GM18502 (cell line): ENCODE measurements at regions not wholly inside any gene's neighbourhood (a gene's known extent, or its start where the extent isn't known, plus 50 kb on each side); places are given as distances from the start of the nearest gene placed in this dataset.
"Not testable (repeated sequence)": the region's sequence is repeated elsewhere in the genome, so short reads cannot be mapped to it uniquely, and the experiment has no call there.

Experiments
- ATAC-seq: cut with Tn5 transposase; IDR thresholded peaks from one replicate; pipeline ENCODE4 v1.9.1; 2021; ENCODE audit warnings: mild to moderate bottlenecking; ENCODE audit not compliant: unreplicated experiment, poor library complexity

DNA sequence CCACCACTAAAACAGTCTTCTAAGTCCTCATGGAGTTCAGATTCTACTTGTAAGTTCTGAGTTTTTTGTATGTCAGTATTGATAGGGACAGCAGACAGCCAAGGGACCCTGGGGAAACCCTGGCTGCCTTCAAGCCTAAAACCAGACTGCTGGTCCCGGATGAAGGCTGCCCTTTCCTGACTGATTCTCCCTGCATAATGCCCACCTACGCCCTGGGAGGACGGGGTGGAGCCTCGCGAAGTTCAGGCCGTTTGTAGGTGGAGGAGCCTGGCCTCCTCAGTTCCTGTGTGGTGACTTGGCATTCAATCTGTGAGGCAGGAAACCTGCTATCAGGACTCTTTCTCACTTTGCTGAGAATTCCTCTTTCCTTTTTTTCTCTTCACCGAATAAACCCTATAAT is 120.3 kb upstream of the LGSN start:
- ATAC-seq = no peak

DNA sequence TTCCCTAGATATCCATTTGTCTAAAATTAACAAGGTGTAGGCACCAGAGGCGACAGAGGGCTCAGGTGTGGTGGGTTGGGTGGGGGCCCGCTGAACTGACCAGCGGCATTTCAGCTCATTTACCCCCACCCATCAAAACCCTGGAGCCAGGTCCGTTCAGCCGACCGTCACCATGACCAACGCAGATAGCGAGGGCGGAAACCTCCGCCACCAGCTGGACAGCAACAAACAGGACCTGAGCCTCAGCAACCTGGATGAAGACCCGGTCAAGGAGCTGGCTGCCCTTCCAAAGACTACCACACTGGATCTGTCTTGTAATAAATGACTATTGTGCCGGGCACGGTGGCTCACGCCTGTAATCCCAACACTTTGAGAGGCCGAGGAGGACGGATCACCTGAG is 120.8 kb upstream of the LGSN start:
- ATAC-seq = no peak

DNA sequence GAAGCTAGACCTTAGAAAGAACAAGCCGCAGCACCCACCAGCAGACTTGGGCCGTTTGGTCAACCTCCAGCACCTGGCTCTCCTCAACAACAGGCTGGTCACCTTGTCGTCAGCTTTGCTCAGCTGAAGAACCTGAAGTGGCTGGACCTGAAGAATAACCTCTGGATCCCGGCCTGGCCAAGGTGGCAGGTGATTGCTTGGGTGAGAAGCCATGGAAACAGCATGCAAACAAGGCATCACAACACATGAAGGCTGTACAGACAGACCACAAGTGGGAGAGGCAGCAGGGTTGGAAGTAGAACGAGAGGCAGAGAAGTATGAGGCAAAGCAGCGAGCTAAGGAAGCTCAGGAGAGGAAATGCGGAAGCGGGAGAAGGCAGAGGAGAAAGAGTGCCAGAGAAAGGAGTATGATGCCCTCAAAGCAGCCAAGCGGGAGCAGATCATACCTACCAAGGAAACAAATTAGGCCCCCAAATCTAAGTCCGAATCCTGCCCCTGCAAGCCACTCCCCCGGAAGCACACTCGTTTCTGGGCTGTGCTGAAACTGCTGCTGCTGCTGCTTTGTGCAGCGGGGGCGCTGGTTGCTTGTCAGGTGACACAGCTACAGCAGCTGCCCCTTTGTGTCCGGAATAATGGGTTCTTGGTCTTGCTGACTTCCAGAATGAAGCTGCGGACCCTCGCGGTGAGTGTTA is 121.6 kb upstream of the LGSN start:
- ATAC-seq = no peak

DNA sequence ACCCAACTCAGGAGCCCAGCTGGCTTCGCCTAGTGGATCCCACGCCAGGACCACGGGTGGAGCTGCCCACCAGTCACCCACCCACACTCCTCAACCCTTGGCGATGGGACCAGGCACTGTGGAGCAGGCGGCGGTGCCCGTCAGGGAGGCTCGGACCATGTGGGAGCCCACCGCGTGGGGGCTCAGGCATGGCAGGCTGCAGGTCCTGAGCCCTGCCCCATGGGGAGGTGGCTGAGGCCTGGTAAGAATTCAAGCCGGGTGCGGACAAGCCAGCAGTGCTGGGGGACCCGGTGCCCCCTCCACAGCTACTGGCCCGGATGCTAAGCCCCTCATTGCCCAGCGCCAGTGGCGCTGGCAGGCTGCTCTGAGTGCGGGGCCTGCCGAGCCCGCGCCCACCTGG is 123.1 kb upstream of the LGSN start:
- ATAC-seq = no peak

DNA sequence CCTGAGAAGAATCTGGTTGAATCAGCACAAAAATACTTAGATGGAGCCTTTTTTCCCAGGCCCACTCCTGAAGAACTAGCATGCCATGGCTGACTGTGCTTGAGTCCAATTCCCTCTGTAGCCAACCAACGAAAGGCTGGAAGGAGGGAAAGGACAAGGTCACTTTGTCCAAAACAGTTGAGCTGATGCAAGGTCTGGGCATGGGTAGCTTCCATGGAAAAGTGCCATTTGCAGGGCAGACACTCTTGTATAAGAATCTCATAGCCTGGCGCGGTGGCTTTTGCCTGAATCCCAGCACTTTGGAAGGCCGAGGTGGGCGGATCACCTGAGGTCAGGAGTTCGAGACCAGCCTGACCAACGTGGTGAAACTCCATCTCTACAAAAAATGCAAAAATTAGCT is 125.0 kb upstream of the LGSN start:
- no peak for ATAC-seq

DNA sequence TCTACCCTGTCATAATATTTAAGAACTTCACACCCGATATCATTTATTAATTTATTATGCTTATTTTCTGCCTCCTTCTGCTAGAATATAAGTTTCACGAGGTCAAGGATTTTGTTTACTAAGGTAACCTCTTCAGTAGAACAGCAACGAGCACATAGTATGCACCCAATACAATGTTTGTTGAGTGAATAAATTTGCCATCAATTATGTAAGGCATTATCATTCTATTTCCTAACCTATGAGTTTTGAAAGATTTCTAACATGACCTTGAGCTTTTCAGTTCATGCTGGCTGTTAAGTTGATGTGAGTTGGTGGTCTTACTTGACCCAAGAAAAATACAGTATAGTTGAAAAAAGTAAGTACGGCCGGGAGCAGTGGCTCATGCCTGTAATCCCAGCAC is 125.9 kb upstream of the LOC128125822 start:
- no peak for ATAC-seq

DNA sequence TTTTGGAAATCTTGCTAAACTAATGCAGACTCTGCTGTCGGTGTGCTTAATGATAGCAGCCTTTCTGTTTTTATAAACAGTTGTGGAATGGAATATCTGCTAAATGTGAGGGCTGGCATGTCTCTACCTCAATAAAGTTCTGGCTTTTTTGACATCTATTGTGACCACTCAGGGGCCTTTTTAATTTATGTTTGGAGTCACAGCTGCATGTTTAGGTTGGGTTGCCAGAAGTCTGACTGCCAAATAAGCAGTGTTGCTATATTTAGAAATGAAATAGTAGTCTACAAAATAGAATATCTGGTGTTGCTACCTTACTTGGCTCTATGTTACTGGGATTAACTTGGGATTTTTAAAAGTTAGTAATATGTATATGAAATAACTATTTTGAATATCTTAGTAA is 125.1 kb upstream of the LOC128125822 start:
- no peak for ATAC-seq

DNA sequence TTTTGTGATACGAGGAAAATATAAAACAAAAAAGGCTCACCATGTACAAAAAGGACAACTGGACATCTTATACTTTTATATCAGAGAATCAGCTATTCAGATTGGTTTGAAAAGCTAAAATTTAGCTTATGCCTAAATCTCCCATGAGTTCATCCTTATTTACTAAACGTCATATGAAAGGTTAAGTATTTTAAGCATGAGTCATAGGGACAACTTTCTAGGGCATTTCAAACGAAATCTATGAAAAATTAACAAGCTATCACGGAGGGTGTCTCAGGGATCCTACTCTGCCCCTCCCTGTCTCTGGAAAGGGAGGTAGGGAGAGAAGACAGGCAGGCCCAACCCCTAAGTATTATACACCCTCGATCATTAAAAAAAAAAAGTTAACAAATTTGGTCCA is 124.1 kb upstream of the LOC128125822 start:
- no peak for ATAC-seq

DNA sequence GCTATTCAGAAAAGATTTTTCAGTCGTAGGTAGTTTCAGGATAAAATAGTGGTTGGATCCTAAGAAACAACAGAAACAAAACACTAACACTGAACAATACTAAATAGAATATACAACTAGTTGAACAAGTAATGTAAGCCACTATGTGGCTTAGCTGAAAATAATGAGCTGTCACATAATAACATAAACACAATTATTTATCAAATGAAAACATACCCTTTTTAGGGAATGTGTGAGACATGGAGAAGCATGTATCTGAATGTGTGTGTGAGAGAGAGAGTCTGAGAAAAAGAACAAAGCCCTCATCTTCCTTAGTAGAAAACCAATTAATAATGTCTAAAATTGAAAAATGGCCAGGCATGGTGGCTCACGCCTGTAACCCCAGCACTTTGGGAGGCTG is 122.6 kb upstream of the LOC128125822 start:
- no peak for ATAC-seq

DNA sequence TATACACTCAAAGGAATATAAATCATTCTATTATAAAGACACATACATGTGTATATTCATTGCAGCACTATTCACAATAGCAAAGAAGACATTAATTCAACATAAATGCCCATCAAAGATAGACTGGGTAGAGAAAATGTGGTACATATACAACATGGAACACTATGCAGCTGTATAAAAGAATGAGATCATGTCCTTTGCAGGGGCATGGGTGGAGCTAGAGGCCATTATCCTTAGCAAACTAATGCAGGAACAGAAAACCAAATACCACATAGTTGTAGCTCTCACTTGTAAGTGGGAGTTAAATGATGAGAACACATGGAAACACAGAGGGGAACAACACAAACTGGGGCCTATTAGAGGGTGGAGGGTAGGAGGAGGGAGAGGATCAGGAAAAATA is 121.0 kb upstream of the LOC128125822 start:
- ATAC-seq = no peak

DNA sequence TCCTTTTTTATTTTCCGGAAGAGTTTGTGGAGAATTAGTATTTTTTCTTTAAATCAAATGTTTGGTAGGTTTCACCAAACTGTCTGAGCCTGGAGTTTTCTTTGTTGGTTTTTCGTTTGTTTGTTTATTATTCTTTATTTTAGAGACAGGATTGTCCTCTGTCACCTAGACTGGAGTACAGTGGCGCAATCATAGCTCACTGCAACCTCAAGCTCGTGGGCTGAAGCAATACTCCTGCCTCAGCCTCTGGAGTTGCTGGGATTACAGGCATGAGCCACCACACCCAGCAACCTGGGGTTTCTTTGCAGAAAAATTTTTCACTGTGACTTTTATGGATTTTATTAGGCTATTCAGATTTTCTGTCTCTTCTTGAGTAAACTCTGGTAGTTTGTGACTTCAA is 120.2 kb upstream of the LOC128125822 start:
- ATAC-seq = no peak

DNA sequence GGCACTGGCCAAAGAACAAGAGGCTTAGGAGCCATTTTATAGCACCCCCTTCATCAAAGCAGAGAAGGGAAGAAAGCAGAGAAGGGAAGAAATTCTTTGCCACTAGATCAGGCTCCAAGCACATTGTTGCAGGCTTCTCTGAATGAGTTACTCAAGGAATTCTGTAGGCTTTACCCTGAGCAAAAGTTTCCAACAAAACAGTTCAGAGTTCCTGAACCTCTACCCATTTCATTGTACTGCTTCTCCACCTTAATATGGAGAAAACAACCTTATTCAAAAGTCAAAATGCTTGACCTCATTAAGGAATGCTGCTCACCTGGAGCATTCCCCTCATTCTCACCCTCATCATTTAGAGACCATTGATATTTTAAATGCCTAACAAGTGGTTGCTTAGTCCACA is 115.5 kb upstream of the LOC128125822 start:
- no peak for ATAC-seq

DNA sequence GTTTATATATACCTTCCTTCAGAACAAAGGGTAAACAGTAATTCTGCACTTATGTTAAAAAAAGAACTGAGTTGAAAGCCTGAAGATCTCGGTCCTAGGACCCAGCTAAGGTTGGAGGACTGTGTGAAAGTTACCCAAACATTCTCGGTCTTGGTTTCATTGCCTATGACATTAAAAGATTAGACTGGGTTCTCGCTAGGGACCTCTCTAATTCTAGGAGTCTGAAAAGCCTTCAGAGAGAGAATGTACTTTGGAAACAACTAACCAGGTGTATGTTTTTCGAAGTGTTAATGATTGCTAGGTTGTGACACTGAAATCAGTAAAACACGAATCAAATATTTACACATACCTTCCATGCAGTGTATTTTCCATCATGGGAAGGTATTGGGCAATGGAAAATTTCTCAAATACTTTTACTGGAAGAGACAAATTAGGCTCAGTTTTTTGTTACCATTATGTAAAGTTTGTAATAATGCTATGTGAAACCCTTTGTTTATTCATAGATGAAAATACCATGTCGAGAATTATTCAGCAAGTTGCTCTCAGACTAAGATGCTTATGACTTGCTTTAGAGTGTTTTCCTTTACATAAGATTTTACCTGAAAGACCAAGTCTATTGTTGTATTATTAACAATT is 113.7 kb upstream of the LOC128125822 start:
- no peak for ATAC-seq

DNA sequence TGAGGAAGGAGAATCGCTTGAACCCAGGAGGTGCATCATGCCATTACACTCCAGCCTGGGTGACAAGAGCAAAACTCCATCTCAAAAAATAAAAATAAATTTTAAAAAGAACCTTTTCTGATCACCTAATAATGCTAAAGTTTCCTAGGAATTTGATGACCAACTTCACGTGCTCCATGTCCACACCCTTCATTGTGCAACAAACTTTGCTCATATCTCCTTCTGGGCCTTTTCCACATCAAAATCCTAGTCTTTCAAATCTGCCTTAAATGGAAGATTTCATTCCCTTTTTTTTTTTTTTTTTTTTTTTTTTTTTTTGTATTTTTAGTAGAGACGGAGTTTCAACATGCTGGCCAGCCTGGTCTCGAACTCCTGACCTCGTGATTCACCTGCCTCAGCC is 112.5 kb upstream of the LOC128125822 start:
- no peak for ATAC-seq

DNA sequence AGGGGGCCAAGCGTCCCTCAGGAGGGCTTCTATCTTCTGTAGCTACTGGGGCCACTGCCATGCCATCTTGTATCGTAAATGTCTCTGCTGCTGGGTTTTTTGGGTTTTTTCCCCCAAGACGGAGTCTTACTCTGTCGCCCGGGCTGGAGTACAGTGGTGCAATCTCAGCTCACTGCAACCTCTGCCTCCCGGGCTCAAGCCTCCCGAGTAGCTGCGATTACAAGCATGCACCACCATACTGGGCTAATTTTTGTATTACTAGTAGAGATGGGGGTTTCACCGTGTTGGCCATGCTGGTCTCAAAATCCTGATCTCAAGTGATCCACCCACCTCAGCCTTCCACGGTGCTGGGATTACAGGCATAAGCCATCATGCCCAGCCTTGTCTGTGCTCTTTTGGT is 111.3 kb upstream of the LOC128125822 start:
- ATAC-seq = no peak

DNA sequence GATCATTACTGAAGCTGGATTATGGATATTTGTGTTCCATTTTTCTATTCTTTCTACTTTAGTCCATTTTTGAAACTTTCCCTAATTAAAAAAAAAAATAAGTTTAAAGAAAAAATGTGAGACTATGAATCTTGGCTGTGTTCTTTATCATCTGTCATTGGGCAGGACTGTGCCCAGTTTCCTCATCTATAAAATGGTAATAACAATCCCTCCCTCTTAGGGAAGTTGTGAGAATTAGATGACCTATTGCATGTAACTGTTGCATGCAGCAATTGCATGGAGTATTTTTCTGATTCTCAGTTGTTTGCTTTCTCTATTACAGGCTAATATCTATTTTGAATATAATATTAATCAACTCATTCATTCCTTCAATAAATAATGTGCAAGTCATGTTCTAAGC is 108.2 kb upstream of the LOC128125822 start:
- no peak for ATAC-seq

DNA sequence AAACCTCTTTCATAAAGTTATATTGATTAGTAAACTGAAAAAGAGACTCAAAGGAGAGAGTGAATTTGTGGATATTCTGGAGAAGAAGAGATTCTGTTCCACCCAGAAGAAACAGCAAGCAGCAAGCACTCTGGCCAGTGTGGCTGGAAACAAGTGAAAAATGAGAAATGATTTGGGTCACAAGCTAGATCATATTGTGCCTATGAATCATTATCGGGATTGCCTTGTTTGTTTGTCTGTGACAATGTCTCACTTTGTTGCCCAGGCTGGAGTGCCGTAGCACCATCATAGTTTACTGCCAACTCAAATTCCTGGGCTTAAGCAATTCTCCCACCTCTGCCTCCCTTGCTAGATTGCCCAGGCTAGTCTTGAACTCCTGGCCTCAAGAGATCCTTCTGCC is 106.5 kb upstream of the LOC128125822 start:
- ATAC-seq = no peak

DNA sequence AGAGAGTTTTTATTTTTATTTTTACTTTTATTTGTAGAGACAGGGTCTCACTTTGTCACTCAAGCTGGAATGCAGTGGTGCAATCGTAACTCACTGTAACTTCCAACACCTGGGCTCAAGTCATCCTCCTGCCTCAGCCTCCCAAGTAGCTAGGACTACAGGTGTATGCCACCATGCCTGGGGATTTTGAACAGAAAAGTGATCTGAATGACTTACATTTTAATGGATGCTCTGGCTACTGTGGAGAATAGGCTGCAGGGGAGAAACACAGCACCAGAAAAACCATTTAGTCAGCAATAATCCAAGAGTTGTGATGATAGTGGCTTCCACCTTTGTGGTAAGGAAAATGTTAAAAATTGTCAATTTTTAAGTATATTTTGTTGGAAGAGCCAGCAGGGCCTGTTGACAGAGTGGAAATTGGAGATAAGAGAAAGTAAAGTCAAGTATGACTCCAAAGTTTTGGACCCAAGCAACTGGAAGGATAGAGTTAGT is 106.0 kb upstream of the LOC128125822 start:
- ATAC-seq = no peak

DNA sequence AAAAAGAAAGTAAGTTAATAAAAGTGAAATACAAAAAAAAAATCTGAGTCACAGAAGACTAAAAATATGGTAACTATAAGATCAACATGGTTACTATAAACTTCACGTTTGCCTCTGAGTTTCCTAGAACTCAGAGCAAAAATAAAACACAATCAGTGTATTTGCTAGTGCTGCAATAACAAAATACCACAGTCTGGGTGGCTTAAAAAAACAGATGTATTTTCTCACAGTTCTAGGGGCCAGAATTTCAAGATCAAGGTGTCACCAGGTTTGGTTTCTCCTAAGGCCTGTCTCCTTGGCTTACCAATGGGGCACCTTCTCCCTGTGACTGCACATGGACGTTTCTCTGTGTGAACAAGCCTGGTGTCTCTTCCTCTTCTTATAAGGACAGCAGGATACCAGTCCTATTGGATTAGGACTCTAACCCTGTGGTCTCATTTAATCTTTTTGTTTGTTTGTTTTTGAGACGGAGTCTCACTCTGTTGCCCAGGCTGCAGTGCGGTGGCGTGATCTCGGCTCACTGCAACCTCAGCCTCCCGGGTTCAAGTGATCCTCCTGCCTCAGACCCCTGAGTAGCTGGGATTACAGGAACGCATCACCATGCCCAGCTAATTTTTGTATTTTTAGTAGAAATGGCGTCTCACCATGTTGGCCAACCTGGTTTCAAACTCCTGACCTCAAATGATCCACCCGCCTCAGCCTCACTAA is 104.9 kb upstream of the LOC128125822 start:
- ATAC-seq = no peak

DNA sequence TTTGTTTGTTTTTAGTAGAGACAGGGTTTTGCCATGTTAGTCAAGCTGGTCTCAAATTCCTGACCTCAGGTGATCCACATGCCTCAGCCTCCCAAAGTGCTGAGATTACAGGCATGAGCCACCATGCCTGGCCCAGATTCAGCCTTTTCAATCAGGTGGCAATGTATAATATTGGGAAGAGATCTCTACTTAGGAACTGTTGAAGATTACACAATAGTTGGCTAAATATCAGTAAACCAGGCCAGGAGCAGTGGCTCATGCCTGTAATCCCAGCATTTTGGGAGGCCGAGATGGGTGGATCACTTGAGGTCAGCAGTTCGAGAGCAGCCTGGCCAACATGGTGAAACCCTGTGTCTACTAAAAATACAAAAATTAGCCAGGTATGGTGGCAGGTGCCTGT is 101.1 kb upstream of the LOC128125822 start:
- not testable (repeated sequence) for ATAC-seq

DNA sequence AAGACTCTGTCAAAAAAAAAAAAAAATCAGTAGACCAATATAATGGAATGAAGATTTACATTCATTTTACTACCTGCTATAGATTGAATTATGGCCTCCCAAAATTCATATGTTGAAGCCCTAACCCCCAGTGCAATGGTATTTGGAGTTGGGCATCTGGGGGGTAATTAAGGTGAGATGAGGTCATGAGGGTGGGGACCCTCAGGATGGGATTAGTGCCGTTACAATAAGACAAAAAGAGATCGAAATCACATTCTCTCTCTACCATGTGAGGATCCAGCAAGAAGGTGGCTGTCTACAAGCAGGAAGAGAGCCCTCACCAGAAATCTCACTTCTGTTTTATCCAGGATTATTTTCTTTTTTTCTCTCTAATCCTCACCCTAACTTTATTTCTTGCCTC is 100.6 kb upstream of the LOC128125822 start:
- no peak for ATAC-seq

DNA sequence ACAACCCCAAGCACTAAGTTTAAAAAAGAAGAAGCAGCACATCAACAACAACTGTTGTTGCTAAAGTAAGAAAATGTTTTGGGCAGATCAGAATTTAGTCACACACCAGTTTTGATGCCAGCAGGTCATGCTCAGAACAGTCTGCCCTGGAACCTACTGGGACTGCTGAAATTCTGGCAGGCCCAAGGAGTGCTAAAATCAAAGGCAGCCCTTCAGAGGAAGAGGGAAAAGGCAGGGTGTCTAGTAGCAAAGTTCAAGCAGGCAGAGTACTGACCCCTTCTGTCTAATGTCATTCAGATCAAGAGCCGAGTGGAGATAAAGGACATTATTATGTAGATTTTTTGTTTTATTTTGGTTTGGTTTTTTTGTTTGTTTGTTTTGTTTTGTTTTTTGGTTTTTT is 96.6 kb upstream of the LOC128125822 start:
- no peak for ATAC-seq
